ENCODE measurements at regions not wholly inside any gene's neighbourhood (a gene's known extent, or its start where the extent isn't known, plus 50 kb on each side); places are given as distances from the start of the nearest gene placed in this dataset.
"Not testable (repeated sequence)": the region's sequence is repeated elsewhere in the genome, so short reads cannot be mapped to it uniquely, and the experiment has no call there.

- DNase-seq (ENCODE audit: low read depth), result peak; percentile 31
- TF ChIP-seq, protein P1, sequence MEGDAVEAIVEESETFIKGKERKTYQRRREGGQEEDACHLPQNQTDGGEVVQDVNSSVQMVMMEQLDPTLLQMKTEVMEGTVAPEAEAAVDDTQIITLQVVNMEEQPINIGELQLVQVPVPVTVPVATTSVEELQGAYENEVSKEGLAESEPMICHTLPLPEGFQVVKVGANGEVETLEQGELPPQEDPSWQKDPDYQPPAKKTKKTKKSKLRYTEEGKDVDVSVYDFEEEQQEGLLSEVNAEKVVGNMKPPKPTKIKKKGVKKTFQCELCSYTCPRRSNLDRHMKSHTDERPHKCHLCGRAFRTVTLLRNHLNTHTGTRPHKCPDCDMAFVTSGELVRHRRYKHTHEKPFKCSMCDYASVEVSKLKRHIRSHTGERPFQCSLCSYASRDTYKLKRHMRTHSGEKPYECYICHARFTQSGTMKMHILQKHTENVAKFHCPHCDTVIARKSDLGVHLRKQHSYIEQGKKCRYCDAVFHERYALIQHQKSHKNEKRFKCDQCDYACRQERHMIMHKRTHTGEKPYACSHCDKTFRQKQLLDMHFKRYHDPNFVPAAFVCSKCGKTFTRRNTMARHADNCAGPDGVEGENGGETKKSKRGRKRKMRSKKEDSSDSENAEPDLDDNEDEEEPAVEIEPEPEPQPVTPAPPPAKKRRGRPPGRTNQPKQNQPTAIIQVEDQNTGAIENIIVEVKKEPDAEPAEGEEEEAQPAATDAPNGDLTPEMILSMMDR (IDR thresholded peaks at IDR 0.05; ENCODE audit: insufficient read depth, low read depth, low read length), result no peak
- H3K4me3 ChIP-seq (ENCODE audit: low read depth, low read length), result no peak overlapping the region
Measured at GRCh38 chr2:17373741-17374140, 144.5 kb downstream of the RAD51AP2 start.

GRCh38 chr2:17373041-17373440, 145.2 kb downstream of the RAD51AP2 start:
- no peak overlapping the region for H3K4me3 ChIP-seq (ENCODE audit: low read depth, low read length)
- no peak for DNase-seq (ENCODE audit: low read depth)
- TF ChIP-seq, protein P1 (IDR thresholded peaks at IDR 0.05; ENCODE audit: insufficient read depth, low read depth, low read length), result no peak

GRCh38 chr2:17363846-17364245, 154.4 kb downstream of the RAD51AP2 start:
- TF ChIP-seq, protein P1 (IDR thresholded peaks at IDR 0.05; ENCODE audit: insufficient read depth, low read depth, low read length), result no peak
- no peak for DNase-seq (ENCODE audit: low read depth)
- H3K4me3 ChIP-seq (ENCODE audit: low read depth, low read length), result no peak overlapping the region

- no peak overlapping the region for H3K4me3 ChIP-seq (ENCODE audit: low read depth, low read length)
- TF ChIP-seq, protein P1 (IDR thresholded peaks at IDR 0.05; ENCODE audit: insufficient read depth, low read depth, low read length), result no peak
- DNase-seq (ENCODE audit: low read depth), result no peak
Measured at GRCh38 chr2:17362956-17363355, 155.3 kb downstream of the RAD51AP2 start.

- TF ChIP-seq, protein P1 (IDR thresholded peaks at IDR 0.05; ENCODE audit: insufficient read depth, low read depth, low read length), result no peak
- no peak overlapping the region for H3K4me3 ChIP-seq (ENCODE audit: low read depth, low read length)
- no peak for DNase-seq (ENCODE audit: low read depth)
Measured at GRCh38 chr2:17355608-17356329, 162.5 kb downstream of the RAD51AP2 start.

- H3K4me3 ChIP-seq (ENCODE audit: low read depth, low read length), result no peak overlapping the region
- DNase-seq (ENCODE audit: low read depth), result peak; percentile 29
- TF ChIP-seq, protein P1 (IDR thresholded peaks at IDR 0.05; ENCODE audit: insufficient read depth, low read depth, low read length), result no peak
Measured at GRCh38 chr2:17353263-17353662, 165.0 kb downstream of the RAD51AP2 start.

GRCh38 chr2:17342692-17343091, 175.5 kb downstream of the RAD51AP2 start:
- not testable (repeated sequence) for DNase-seq (ENCODE audit: low read depth); H3K4me3 ChIP-seq (ENCODE audit: low read depth, low read length)

Data from fibroblast of villous mesenchyme (primary cell).